Left ventricle myocardium superior (tissue), 1 donor: ENCODE measurements at regions not wholly inside any gene's neighbourhood (a gene's known extent, or its start where the extent isn't known, plus 50 kb on each side); places are given as distances from the start of the nearest gene placed in this dataset.
"Not testable (repeated sequence)": the region's sequence is repeated elsewhere in the genome, so short reads cannot be mapped to it uniquely, and the experiment has no call there.

ENCODE experiments used
- ATAC-seq: fragments of 200-7000 bp; cut with Tn5 transposase; one replicate; pipeline ENCODE4 v1.9.1; 2020; ENCODE audit warnings: mild to moderate bottlenecking, moderate library complexity
- DNase-seq: peaks from one replicate; pipeline ENCODE4 v3.0.0-alpha.2; 2020
- intact Hi-C: fragments of 100-400 bp; cut with micrococcal nuclease; formaldehyde crosslinking; loops from one replicate; pipeline ENCODE4 v1.11.0; 2022
- donor health status: DM: no; HTN: yes; CAD: no; lungs with severe emphysema.

GRCh38 chr5:122515210-122515609 is 203.2 kb downstream of the SNCAIP start:
- DNase-seq, ATAC-seq, intact Hi-C loops: not testable (repeated sequence)

DNA sequence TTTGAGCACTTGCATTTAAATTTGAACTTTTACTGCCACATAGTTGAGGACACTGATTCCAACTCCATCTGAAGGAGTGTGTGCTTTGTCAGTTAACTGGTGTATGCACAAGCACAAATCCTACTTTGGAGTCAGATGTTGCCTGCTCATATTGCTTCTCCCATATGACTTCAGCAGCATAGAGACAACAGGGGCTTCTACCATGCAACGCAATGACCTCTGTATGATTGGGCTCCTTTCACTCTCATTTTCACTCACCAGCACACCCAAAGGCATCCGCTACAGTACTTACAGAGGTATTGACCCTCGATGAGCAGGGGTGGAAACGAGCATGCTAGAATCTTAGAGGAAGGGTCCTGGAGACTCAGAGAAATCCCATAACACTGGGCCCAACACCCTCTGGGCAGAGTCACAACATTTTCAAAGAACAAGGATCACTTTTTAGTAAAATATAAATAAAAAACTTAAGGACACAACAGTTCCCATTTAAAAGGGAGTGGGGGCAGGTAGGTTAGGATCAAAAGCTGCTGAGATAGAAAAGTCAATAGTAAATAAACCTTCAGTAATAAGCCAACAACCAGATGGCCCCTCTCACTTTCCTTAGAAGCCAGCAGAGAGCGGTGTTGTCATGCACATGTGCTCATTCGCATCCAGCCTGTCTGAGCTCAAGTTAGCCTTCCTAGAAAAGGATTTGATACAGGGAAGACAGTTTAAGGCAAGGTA is 203.8 kb downstream of the SNCAIP start:
- intact Hi-C loops = no loop called here
- ATAC-seq = peak; percentile 74

DNA sequence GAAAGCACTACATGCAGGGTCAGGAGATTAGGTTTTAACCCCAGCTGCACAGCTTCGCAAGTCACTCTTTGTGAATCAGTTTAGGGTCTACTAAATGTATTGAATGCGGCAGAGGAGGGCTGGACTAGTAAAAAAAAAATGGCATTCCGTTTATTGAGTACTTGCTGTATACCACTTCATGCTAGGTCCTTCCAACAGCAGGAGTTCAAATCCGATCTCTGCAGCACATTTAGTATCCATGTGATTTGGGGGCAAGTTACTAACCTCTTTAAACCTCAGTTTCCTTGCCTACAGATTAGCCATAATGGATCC is 204.4 kb downstream of the SNCAIP start:
- DNase-seq = no peak
- no peak for ATAC-seq
- intact Hi-C loops = no loop called here

More for the DNA sequence above, 203.8 kb downstream of the SNCAIP start:
- peak; percentile 34 for DNase-seq

- intact Hi-C loops = no loop called here
- no peak for ATAC-seq
Observed at GRCh38 chr5:122517091-122517490, 205.1 kb downstream of the SNCAIP start.

GRCh38 chr5:122523776-122524175 is 211.7 kb downstream of the SNCAIP start:
- no peak for ATAC-seq
- no peak for DNase-seq
- intact Hi-C loops = no loop called here

More at GRCh38 chr5:122517091-122517490, 205.1 kb downstream of the SNCAIP start:
- no peak for DNase-seq

GRCh38 chr5:122527547-122527946 is 215.5 kb downstream of the SNCAIP start:
- intact Hi-C loops = no loop called here
- DNase-seq (no peak), ATAC-seq (no peak)

GRCh38 chr5:122532035-122532434 is 220.0 kb downstream of the SNCAIP start:
- intact Hi-C loops = no loop called here
- DNase-seq (no peak), ATAC-seq (no peak)

- intact Hi-C loops = no loop called here
- ATAC-seq = no peak
- DNase-seq = no peak
Observed at GRCh38 chr5:122533825-122534224, 221.8 kb downstream of the SNCAIP start.

DNA sequence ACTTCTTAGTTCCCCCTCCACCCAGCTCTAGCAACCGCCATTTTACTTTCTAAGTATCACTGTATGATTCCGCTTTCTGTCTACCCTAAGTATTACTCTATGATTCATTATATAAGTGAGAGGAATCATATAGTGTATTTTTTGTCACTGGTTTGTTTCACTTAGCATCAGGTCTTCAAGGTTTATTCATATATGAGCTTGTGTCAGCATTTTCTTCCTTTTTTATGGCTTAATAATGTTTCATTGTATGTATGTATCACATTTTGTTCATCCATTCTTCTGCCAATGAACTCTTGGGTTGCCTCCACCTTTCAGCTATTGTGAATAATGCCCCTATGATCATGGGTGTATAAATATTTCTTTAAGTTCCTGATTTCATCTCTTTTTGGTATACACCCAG is 222.8 kb downstream of the SNCAIP start:
- no peak for ATAC-seq
- no peak for DNase-seq
- intact Hi-C loops = no loop called here

DNA sequence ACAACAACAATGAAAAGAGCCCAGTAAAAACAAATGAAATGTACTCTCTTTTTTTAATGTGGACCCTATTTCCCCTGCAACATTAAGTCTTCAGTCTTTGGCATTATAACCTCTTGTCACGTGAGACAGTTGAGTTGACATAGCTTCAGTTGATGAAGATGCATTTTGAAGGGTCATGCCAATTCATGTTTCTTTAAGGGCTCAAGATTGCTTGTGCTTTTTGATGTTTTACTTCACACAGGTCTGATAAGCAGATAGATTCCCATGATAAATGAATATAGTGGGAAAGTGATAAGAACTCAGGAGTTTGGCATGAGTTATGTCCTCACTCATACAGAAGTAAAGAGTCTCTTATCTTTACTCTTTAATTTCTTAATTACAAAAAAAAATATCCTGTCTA is 229.4 kb downstream of the SNCAIP start:
- DNase-seq (no peak), ATAC-seq (no peak)
- intact Hi-C loops = no loop called here

DNA sequence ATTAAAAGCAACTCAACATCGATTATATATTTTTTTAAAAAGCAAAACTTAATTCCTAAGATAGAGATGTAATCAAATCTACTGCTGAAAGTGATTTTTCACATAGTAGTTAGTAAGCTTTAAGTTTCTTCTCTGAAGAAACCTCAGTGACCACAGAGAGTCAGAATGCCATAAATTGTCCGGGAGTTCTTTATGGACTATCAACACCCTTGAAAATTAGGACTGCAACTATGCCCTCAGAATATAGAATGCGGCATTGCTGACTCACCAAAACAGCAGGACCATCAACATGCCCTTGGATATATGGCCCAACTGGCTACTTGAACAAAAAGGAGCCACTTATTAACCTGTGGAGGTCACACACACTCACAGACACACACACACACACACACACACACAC is 228.9 kb upstream of the SNX2 start:
- no peak for ATAC-seq
- DNase-seq = no peak
- intact Hi-C loops = no loop called here

DNA sequence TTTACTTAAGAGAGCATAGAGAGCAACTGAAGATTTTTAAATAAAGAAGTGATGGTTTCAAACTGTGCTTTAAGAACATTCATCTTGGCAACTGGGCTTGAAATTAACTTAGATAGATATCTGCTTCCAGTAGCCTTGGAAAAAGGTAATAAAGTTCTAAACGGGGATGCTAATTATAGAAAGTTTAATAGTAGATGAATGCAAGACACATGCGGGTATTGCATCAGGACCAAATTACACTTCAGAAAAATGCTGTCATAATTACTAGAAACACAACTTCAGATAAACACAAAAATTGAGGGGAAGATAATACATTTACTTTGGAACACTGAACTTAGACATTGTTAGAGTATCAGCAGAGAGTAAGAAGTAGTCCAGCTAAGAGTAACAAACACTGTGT is 227.7 kb upstream of the SNX2 start:
- ATAC-seq = no peak

DNA sequence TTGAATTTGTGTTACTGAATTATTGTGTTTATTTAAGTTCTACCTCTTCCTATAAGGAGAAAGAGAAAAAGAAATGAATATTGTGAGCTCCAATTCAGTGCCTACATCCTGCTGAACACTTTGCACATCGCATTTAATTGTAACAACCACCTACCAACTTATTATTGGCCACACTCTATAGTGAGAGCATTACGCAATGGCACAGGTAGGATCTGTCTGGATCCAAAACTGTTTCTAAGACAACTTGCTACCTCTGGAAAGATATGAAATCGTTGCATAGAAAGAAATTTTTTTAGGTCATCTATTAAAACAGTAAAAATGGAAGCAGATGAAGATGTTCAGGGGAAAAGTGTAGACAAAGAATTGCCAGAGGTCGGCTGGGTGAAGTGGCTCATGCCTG is 227.2 kb upstream of the SNX2 start:
- ATAC-seq = no peak
- DNase-seq = no peak
- intact Hi-C loops = no loop called here

More for the DNA sequence above, 227.7 kb upstream of the SNX2 start:
- intact Hi-C loops = no loop called here
- DNase-seq = no peak

DNA sequence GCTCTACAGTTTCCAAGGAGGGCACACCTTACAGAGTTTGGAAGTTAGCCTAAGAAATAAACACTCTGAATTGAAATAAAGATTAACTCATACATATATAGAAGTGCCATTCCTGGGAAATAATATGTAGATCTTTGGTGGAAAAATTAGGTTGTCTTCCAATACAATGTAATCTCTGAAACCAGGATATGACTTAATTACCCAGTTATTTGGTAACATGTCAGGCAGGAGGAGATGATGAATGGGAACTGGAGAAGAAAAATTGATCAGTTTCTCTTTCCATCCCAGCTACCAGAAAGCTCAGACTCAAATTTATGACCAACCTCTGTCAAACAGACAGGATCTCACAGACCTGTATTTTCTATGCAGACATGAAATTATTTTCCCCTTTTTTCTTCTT is 215.2 kb upstream of the SNX2 start:
- no peak for DNase-seq
- intact Hi-C loops = no loop called here

GRCh38 chr5:122561209-122561608 is 213.7 kb upstream of the SNX2 start:
- ATAC-seq (no peak), DNase-seq (no peak)
- intact Hi-C loops = no loop called here

More for the DNA sequence above, 215.2 kb upstream of the SNX2 start:
- no peak for ATAC-seq

- DNase-seq (no peak), ATAC-seq (no peak)
- intact Hi-C loops = no loop called here
Observed at GRCh38 chr5:122565331-122565730, 209.5 kb upstream of the SNX2 start.

DNA sequence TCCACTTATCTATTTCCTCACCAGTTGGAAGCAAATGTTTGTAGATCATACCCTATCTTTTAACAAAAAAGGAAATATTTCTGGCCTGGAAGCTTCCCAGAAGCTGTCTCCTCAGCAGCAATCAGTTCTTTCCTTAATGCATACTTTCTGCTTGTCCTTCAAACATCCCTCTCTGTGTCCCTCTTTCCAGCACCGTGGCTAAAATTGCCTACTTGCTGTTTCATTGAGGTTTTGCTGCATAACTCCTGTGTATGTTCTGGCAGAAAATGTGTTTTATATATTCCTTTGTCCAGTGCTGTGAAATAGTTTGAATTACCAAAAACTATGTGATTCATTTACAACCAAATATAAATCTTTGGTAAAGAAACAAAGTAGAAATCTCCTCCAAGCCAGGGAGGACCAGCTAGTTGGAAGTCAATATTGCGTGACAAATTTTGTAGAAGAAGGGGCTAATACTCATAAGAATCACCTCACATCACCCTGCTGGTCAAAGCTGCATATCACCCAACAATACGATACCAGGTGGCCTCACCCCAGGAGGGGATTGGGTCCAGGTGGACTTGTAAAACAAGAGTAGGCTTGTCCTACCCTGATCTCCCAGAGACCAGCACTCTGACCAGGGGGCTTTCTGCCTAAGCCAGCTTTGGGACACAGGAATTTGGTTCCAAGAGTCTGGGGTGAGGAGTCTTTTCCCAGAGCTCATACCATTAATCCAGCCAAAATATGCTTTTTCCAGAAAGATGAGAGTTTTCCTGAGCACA is 198.4 kb upstream of the SNX2 start:
- ATAC-seq = no peak
- intact Hi-C loops = no loop called here
- DNase-seq = no peak

DNA sequence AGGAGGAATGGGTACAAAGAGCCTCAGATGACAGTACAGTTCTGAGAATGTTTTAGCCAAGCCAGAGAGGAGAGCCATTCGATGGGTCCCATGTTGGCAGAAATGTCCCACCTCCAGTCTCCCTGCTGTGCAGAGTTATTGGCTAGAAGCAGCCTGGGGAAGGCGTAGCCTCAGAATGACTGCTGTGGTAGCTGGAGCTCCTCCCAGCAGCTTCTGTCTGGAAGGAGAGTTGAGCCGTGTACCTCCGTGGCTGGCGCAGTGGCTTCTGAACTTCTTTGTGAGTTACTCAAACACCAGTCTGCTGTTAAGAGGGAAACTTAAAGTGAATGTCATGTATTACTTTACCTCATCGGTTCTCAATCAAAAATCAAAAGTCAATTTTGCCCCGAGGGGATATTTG is 193.3 kb upstream of the SNX2 start:
- intact Hi-C loops = no loop called here
- ATAC-seq = no peak

DNA sequence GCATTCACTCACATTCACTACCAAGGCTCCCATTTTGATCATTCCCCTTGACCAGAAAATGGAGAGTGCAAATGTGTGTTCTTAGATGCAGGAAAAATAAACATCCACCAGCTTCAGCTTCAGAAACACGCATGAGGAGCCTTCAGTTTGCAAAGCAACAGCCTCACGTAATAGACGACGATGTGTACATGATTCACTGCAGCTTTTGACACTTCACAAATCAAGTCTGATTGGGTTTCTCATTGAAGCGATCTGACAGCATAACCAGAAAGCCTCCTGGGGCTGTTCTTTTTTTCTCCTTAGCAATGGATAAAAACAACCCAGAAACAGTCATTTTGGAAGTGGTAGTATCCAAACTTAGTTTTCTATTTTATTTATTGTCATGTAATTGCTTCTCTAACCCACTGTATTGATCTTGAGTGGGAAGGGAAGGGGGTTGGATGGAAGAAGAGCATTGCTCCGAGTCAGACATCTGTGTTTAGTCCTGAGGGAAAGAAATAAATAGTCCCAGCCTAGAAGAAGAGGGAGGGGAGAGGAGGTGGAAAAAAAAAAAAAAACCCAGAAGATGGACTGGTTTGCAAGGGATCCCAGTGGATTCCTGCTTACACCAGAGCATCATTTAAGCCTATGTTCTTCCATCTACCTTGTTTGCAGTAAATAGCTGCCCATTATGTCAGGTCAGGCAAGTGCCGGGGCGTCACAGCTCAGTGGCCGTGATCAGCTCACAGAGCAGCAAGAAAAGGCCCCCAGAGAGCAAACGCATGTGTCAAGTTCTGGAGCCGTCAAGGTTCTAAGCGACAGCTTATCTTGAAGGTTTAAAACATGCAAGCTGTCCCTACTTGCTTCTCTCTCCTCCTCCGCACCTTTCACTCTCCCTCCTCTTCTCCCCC is 190.2 kb upstream of the SNX2 start:
- DNase-seq (peak; percentile 27), ATAC-seq (no peak)
- intact Hi-C loops = no loop called here

More for the DNA sequence above, 193.3 kb upstream of the SNX2 start:
- no peak for DNase-seq

- intact Hi-C loops = no loop called here
- ATAC-seq = no peak
- no peak for DNase-seq
Observed at GRCh38 chr5:122585371-122585770, 189.5 kb upstream of the SNX2 start.
